ENCODE measurements at regions not wholly inside any gene's neighbourhood (a gene's known extent, or its start where the extent isn't known, plus 50 kb on each side); places are given as distances from the start of the nearest gene placed in this dataset.
"Not testable (repeated sequence)": the region's sequence is repeated elsewhere in the genome, so short reads cannot be mapped to it uniquely, and the experiment has no call there.

GRCh38 chr6:128738112-128738511, 144.8 kb upstream of the LAMA2 start:
- no peak for DNase-seq (ENCODE audit: low read depth, low spot score)

- no peak for DNase-seq (ENCODE audit: low read depth, low spot score)
Measured at GRCh38 chr6:128736780-128737179, 146.2 kb upstream of the LAMA2 start.

GRCh38 chr6:128731249-128732165, 151.4 kb upstream of the LAMA2 start:
- peak; percentile 67 for DNase-seq (ENCODE audit: low read depth, low spot score)

- no peak for DNase-seq (ENCODE audit: low read depth, low spot score)
Measured at GRCh38 chr6:128727500-128727899, 155.4 kb upstream of the LAMA2 start.

GRCh38 chr6:128725271-128726233, 157.4 kb upstream of the LAMA2 start:
- peak; percentile 67 for DNase-seq (ENCODE audit: low read depth, low spot score)

GRCh38 chr6:128724738-128725137, 158.2 kb upstream of the LAMA2 start:
- DNase-seq (ENCODE audit: low read depth, low spot score), result no peak

- peak; percentile 16 for DNase-seq (ENCODE audit: low read depth, low spot score)
Measured at GRCh38 chr6:128723667-128724066, 159.3 kb upstream of the LAMA2 start.

GRCh38 chr6:128720891-128721290, 162.0 kb upstream of the LAMA2 start:
- no peak for DNase-seq (ENCODE audit: low read depth, low spot score)

- no peak for DNase-seq (ENCODE audit: low read depth, low spot score)
Measured at GRCh38 chr6:128719786-128720185, 163.2 kb upstream of the LAMA2 start.

GRCh38 chr6:128713461-128713860, 169.5 kb upstream of the LAMA2 start:
- no peak for DNase-seq (ENCODE audit: low read depth, low spot score)

GRCh38 chr6:128712898-128713297, 170.0 kb upstream of the LAMA2 start:
- no peak for DNase-seq (ENCODE audit: low read depth, low spot score)

- DNase-seq (ENCODE audit: low read depth, low spot score), result no peak
Measured at GRCh38 chr6:128711149-128711548, 171.8 kb upstream of the LAMA2 start.

GRCh38 chr6:128710315-128710714, 172.6 kb upstream of the LAMA2 start:
- DNase-seq (ENCODE audit: low read depth, low spot score), result no peak

- no peak for DNase-seq (ENCODE audit: low read depth, low spot score)
Measured at GRCh38 chr6:128704601-128705000, 178.3 kb upstream of the LAMA2 start.

- DNase-seq (ENCODE audit: low read depth, low spot score), result not testable (repeated sequence)
Measured at GRCh38 chr6:128703794-128704193, 179.1 kb upstream of the LAMA2 start.

GRCh38 chr6:128696691-128697689, 176.6 kb upstream of the PTPRK start:
- DNase-seq (ENCODE audit: low read depth, low spot score), result peak; percentile 43

GRCh38 chr6:128694303-128695009, 174.1 kb upstream of the PTPRK start:
- no peak for DNase-seq (ENCODE audit: low read depth, low spot score)

- DNase-seq (ENCODE audit: low read depth, low spot score), result no peak
Measured at GRCh38 chr6:128690063-128690462, 169.7 kb upstream of the PTPRK start.

GRCh38 chr6:128686084-128686483, 165.7 kb upstream of the PTPRK start:
- no peak for DNase-seq (ENCODE audit: low read depth, low spot score)

- no peak for DNase-seq (ENCODE audit: low read depth, low spot score)
Measured at GRCh38 chr6:128676456-128676855, 156.1 kb upstream of the PTPRK start.
